ENCODE measurements at regions not wholly inside any gene's neighbourhood (a gene's known extent, or its start where the extent isn't known, plus 50 kb on each side); places are given as distances from the start of the nearest gene placed in this dataset.

DNA sequence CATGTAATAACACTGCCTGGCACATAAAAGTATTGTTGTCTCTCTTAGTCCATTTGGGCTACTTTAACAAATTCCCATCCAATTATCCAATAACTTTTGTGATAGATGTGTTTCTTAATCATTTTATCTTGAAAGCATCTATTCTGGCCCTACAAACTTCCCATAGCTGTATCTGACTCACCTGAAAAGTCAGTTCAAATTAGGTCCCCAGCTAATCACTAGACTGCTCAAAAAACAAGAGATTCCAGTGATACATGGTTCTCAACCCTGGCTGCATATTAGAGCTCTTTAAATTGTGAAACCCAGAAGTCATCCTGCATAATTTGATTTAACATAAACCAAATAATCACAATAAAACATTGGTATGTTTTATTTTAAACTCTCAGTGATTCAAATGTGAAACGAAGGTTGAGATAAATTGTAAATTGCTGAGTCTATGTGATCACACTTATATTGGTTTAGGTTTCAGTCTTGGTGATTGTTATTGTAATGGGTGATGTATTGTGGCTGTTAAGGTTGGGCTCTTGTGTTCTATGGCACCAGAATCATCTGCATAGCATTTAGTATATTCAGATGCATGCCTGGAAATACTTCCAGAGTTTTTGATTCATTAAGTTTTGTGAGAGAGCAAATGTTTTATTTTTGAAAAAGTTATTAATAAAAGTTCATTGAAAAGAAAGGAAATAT, 268.9 kb upstream of the KCNMB2 start:
- TF ChIP-seq, protein P1, sequence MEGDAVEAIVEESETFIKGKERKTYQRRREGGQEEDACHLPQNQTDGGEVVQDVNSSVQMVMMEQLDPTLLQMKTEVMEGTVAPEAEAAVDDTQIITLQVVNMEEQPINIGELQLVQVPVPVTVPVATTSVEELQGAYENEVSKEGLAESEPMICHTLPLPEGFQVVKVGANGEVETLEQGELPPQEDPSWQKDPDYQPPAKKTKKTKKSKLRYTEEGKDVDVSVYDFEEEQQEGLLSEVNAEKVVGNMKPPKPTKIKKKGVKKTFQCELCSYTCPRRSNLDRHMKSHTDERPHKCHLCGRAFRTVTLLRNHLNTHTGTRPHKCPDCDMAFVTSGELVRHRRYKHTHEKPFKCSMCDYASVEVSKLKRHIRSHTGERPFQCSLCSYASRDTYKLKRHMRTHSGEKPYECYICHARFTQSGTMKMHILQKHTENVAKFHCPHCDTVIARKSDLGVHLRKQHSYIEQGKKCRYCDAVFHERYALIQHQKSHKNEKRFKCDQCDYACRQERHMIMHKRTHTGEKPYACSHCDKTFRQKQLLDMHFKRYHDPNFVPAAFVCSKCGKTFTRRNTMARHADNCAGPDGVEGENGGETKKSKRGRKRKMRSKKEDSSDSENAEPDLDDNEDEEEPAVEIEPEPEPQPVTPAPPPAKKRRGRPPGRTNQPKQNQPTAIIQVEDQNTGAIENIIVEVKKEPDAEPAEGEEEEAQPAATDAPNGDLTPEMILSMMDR (conservative IDR thresholded peaks at IDR 0.05) = no peak
- no peak for TF ChIP-seq EZH2 (IDR thresholded peaks at IDR 0.05; ENCODE audit: low read depth)

Data from PC-9 (cell line).